T-helper 1 cell treated with Interleukin-12 subunit alpha and Interleukin-12 subunit beta and Interleukin-4 antibody, amounts not matched to agents 30 ng/mL and 1 ng/mL, for 36 hours (primary cell): ENCODE measurements at regions not wholly inside any gene's neighbourhood (a gene's known extent, or its start where the extent isn't known, plus 50 kb on each side); places are given as distances from the start of the nearest gene placed in this dataset.
"Not testable (repeated sequence)": the region's sequence is repeated elsewhere in the genome, so short reads cannot be mapped to it uniquely, and the experiment has no call there.

Source experiments
- intact Hi-C: fragments of 100-400 bp; cut with micrococcal nuclease; formaldehyde crosslinking; loops from one replicate; pipeline ENCODE4 v1.15.1; 2024

DNA sequence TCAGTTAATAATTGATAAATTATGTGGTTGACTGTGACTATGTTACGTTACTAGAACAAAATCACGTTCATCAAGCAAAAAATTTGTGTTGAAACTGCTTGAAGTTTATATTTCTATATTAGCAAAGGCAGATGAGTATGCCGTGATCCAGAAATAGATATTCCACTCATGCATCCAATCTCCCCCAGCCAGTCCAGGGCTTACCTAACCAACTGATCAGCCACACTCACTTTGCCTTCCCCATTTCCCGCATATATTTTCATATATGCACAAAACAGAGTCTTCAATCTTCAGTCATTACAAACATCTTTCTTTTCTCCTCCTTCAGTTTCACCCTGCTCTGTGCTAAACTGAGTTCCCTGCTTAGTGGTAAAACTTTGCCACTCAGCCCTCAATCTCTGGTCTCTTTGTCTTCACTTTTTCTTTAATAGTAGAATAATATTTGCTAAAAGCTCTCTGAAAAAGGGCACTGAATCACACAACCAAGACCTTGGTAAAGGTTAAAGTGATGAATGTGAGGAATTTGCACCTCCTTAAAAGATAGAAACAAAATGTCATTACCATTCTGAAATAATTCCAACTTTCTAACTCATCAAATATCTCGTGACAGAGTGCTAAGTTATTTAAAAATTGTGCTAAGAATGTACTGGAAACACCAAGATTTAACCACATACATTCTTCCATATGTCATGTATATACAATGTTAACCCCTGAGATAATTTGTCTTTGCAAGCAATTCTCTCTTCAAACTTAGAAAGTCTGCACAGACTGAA lies 893.2 kb upstream of the CRIM1 start:
- intact Hi-C loops: no loop called here

- intact Hi-C loops: no loop called here
These were observed 894.2 kb upstream of the CRIM1 start for GRCh38 chr2:35461406-35461805.

DNA sequence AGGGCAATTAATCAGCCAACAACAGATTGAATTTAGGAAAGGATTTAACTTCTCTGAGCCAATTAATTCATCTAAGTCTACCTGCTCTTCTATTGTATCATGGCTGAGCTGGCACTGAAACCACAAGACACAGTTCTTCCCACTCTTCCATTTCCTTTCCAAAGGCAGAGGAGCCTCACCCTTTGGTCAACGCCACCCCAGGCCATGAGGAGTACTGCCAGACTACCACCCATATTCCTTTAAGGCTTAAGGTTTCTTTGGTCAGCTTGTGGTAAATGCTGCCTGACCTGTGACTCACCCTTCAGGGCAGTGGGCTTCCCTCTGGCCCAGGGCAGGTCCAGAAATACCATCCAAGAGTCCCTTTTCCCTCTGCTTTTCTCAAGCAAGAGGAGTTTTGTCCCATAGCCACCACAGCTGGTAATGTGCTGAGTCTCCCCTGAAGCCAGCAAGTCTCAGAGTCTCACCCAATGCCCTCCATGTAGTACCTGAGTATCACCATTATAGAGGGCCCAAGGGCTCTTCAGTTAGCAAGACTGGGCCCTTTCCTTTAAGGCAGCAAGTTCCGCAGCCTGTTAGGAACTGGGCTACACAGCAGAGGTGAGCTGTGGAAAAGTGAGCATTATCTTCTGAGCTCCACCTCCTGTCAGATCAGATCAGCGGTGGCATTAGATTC lies 900.5 kb upstream of the CRIM1 start:
- intact Hi-C loops: no loop called here

DNA sequence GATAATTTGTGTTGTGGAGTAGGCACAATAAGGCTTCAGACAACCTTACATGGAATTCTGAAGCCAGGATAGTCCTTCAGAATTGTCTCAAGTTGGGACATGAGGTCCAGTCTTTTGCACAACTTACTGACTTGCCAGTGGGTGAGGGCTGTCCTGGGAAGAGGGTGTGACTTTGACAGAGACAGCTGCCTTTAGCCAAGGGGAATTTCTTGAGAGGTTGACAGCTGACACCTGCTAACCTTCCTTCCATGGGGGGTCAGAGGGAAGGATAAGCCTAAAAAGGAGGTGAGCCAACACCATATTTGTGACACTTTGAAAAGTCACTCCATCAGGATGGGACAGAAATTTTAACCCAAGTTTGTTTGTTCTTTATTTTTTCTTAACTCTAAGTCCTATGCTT lies 907.8 kb upstream of the CRIM1 start:
- intact Hi-C loops: no loop called here

- intact Hi-C loops: no loop called here
These were observed 908.4 kb upstream of the CRIM1 start for GRCh38 chr2:35447215-35447614.

- intact Hi-C loops: no loop called here
These were observed 912.5 kb upstream of the CRIM1 start for GRCh38 chr2:35443087-35443486.

GRCh38 chr2:35441575-35441974 lies 914.0 kb upstream of the CRIM1 start:
- intact Hi-C loops: not testable (repeated sequence)

DNA sequence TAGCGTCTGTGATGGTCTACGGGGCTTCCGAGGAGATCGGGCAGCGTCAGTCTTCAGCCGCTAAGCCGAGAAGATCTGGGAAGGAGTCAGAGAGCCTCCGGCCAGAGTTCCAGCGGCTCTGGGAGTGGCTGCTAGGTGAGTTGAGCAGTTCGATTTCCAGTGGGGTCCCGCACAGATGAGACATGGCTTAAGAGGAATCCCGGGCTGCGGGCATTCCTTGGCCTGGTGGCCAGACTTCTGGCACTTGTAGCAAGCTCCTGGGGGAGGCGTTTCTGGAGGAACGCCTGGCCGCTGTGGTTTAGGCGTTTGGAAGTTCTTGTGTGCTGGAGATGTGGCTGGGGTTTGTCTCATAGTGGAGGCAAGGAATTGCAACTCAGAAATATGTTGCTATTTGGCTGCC lies 915.3 kb upstream of the CRIM1 start:
- intact Hi-C loops: not testable (repeated sequence)

DNA sequence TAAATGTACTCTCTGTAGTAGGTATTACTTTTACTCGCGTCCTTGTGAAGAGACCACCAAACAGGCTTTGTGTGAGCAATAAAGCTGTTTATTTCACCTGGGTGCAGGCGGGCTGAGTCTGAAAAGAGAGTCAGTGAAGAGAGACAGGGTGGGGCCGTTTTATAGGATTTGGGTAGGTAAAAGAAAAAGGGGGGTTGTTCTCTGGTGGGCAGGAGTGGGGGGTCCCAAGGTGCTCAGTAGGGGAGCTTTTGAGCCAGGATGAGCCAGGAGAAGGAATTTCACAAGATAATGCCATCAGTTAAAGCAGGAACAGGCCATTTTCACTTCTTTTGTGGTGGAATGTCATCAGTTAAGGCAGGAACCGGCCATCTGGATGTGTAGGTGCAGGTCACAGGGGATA lies 918.7 kb upstream of the CRIM1 start:
- intact Hi-C loops: not testable (repeated sequence)

- intact Hi-C loops: loop anchor here (1.0 kb wide), 1 partner anchor 1332 kb away; no protein-coding TSS in a partner anchor
These were observed 927.0 kb upstream of the CRIM1 start for GRCh38 chr2:35428548-35428947.

GRCh38 chr2:35421485-35421884 lies 934.1 kb upstream of the CRIM1 start:
- intact Hi-C loops: no loop called here

GRCh38 chr2:35417293-35417692 lies 938.3 kb upstream of the CRIM1 start:
- intact Hi-C loops: loop anchor here (10.0 kb wide), 1 partner anchor 1088 kb away; no protein-coding TSS in a partner anchor

GRCh38 chr2:35416391-35417140 lies 939.0 kb upstream of the CRIM1 start:
- intact Hi-C loops: loop anchor here (10.0 kb wide), 1 partner anchor 1088 kb away; no protein-coding TSS in a partner anchor

- intact Hi-C loops: loop anchor here (10.0 kb wide), 1 partner anchor 1089 kb away; no protein-coding TSS in a partner anchor
These were observed 939.6 kb upstream of the CRIM1 start for GRCh38 chr2:35415942-35416341.

- intact Hi-C loops: loop anchor here (10.0 kb wide), 1 partner anchor 1090 kb away; no protein-coding TSS in a partner anchor
These were observed 940.3 kb upstream of the CRIM1 start for GRCh38 chr2:35415282-35415681.

DNA sequence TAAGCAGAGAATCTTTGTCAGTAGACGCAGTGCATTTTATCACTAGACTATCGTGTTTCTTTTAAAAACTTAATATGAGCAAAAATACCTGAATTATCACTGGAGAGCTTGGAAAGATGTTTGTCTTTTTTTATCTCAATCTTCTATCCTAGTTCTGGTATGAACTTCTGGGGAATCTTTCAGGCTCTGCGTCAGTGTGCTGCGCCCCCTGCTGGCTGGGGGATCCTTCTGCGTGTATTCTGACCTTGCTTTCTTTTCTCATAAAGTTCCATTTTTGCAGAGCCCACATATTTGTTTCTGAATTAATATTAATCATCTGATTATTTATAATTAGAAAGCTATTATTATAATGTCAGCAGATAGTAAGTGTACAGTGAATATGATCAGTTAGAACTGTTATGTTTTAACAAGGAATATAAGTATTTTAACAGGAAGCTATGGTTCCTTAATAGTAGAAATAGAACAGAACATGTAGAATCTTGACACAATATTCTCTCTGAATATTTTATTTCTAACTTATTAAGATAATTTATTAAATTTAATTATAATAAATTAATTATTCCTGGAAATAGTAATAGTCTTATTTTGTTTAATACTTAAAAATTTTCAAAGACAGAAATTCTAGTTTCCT lies 945.0 kb upstream of the CRIM1 start:
- intact Hi-C loops: loop anchor here (1.0 to 10.0 kb wide), 3 partner anchors 244 to 1314 kb away; no protein-coding TSS in a partner anchor

- intact Hi-C loops: loop anchor here (1.0 to 10.0 kb wide), 3 partner anchors 243 to 1313 kb away; no protein-coding TSS in a partner anchor
These were observed 945.8 kb upstream of the CRIM1 start for GRCh38 chr2:35409762-35410161.

GRCh38 chr2:35408320-35408719 lies 947.3 kb upstream of the CRIM1 start:
- intact Hi-C loops: no loop called here

DNA sequence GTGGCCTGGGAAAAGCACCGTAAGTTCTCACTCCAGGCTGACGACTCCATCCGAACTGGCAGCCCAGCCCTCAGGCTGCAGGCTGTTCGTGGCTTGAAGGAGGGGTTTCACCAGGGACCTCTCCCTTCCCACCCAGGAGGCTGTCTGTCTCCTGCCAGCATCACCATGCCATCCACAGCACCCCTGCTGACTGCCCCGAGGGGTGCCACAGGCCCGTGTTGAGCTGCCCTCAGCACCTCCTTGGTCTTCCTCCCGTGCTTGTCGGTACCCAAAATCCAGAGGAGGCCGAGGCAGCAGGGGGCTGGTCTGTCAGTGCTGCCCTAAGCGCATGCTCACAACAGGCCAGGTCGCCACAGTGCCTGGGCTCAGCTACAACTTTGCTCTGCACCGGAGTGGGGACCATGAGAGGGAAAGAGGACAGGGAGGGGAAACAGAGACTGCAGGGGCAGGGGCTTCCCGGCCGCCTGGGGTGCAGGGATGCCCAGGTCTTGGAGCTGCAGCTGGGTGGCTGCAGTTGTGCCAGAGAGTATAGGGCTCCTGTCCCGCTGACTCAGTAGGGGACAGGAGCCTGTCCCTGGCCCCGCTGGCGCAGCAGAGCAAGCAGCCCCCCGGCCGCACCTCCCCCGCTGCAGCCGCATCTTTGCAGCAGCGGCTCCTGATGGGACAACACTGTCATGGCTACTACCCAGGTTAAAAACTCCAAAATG lies 963.7 kb upstream of the CRIM1 start:
- intact Hi-C loops: no loop called here

- intact Hi-C loops: no loop called here
These were observed 976.8 kb upstream of the CRIM1 start for GRCh38 chr2:35378791-35379190.

- intact Hi-C loops: no loop called here
These were observed 980.7 kb upstream of the CRIM1 start for GRCh38 chr2:35374845-35375244.
